ENCODE measurements at regions not wholly inside any gene's neighbourhood (a gene's known extent, or its start where the extent isn't known, plus 50 kb on each side); places are given as distances from the start of the nearest gene placed in this dataset.

- no peaks in the 10 kb centered on the region for H3K36me3 ChIP-seq (ENCODE audit: control insufficient read depth in 2 of 3, insufficient read depth in 3 of 3, low read length in 3 of 3)
- intact Hi-C loops (cut with DNase I): no loop called here
Measured at GRCh38 chr4:123480706-123481418, 84.3 kb downstream of the SPRY1 start.

DNA sequence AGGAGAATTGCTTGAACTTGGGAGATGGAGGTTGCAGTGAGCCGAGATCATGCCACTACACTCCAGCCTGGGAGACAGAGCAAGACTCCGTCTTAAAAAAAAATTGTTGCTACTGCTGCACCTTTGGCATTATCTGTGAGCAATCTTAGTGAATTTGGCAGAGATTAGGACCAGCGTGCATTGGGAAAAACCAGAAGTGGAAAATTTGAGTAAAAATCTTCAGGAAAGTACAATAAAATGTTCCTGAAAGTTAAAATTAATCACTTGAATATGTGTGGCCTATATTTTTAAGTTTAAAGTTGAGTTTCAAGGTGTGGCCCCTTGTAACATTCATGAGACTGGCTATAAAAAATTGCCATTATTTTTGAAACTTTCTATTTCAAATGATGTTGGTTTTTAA lies 85.1 kb downstream of the SPRY1 start:
- Histone ChIP-seq H3K27ac (ENCODE audit: low read depth in 2 of 2, low read length in 2 of 2) (no peak overlapping the region), H3K9ac (ENCODE audit: low read length in 3 of 3) (no peak overlapping the region), H3K9me3 (ENCODE audit: control insufficient read depth in 2 of 3, insufficient read depth in 1 of 3, low read length in 3 of 3) (no peaks in the 10 kb centered on the region), H3K4me3 (ENCODE audit: low read length in 3 of 3) (no peak overlapping the region), H3K36me3 (ENCODE audit: control insufficient read depth in 2 of 3, insufficient read depth in 3 of 3, low read length in 3 of 3) (no peaks in the 10 kb centered on the region), H3K4me1 (ENCODE audit: control insufficient read depth in 2 of 3, insufficient read depth in 2 of 3, low read depth in 1 of 3, low read length in 3 of 3) (peaks cover 0 to 8% (median 7%) of the 10 kb centered on the region in 3 donors), H3K27me3 (ENCODE audit: control insufficient read depth, insufficient read depth, low read length) (no peaks in the 10 kb centered on the region)
- intact Hi-C loops (cut with DNase I): no loop called here
- TF ChIP-seq, protein P1, sequence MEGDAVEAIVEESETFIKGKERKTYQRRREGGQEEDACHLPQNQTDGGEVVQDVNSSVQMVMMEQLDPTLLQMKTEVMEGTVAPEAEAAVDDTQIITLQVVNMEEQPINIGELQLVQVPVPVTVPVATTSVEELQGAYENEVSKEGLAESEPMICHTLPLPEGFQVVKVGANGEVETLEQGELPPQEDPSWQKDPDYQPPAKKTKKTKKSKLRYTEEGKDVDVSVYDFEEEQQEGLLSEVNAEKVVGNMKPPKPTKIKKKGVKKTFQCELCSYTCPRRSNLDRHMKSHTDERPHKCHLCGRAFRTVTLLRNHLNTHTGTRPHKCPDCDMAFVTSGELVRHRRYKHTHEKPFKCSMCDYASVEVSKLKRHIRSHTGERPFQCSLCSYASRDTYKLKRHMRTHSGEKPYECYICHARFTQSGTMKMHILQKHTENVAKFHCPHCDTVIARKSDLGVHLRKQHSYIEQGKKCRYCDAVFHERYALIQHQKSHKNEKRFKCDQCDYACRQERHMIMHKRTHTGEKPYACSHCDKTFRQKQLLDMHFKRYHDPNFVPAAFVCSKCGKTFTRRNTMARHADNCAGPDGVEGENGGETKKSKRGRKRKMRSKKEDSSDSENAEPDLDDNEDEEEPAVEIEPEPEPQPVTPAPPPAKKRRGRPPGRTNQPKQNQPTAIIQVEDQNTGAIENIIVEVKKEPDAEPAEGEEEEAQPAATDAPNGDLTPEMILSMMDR (IDR thresholded peaks at IDR 0.05; ENCODE audit: borderline replicate concordance, extremely low read depth, insufficient read depth): no peak
- no peak for DNase-seq
- FAIRE-seq: no peak

More at GRCh38 chr4:123480706-123481418, 84.3 kb downstream of the SPRY1 start:
- Histone ChIP-seq H3K4me1 (ENCODE audit: control insufficient read depth in 2 of 3, insufficient read depth in 2 of 3, low read depth in 1 of 3, low read length in 3 of 3) (peaks cover 0 to 8% (median 7%) of the 10 kb centered on the region in 3 donors), H3K4me3 (ENCODE audit: low read length in 3 of 3) (no peak overlapping the region), H3K9me3 (ENCODE audit: control insufficient read depth in 2 of 3, insufficient read depth in 1 of 3, low read length in 3 of 3) (no peaks in the 10 kb centered on the region), H3K27me3 (ENCODE audit: control insufficient read depth, insufficient read depth, low read length) (no peaks in the 10 kb centered on the region), H3K9ac (ENCODE audit: low read length in 3 of 3) (no peak overlapping the region), H3K27ac (ENCODE audit: low read depth in 2 of 2, low read length in 2 of 2) (no peak overlapping the region)
- DNase-seq (no peak), FAIRE-seq (no peak)
- TF ChIP-seq, protein P1 (IDR thresholded peaks at IDR 0.05; ENCODE audit: borderline replicate concordance, extremely low read depth, insufficient read depth): no peak

DNA sequence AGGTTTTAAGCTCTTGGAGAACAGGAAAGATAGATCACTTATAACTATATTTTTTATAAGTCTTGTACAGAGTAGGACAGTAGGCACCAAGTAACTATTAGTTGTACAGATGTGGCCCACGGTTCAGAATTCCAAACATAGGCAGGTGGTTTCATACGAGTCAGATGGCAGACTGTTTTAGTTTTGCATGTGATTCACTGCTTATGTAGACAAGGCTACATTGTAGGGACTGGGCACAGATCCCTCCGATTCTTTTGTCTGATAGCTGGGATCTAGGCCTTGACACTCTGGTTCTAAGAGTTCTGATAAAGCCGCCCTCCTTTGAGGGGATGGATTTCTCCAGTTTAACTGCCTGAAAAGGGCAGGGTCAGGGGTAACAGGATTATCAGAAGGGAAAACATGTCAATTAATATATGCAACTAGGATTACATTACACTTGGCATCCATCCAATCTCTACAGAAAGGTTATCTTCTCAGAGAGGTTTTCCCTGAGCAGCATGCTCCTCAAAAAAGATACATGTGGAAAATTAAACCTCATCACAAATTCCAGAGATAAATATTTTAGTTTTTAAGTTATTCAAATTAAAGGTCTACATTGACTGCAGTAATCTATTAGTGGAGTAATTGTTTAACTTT lies 87.8 kb downstream of the SPRY1 start:
- intact Hi-C loops (cut with DNase I): no loop called here
- Histone ChIP-seq H3K9me3 (ENCODE audit: control insufficient read depth in 2 of 3, insufficient read depth in 1 of 3, low read length in 3 of 3) (no peaks in the 10 kb centered on the region), H3K36me3 (ENCODE audit: control insufficient read depth in 2 of 3, insufficient read depth in 3 of 3, low read length in 3 of 3) (no peaks in the 10 kb centered on the region), H3K4me1 (ENCODE audit: control insufficient read depth in 2 of 3, insufficient read depth in 2 of 3, low read depth in 1 of 3, low read length in 3 of 3) (no peaks in the 10 kb centered on the region), H3K27ac (ENCODE audit: low read depth in 2 of 2, low read length in 2 of 2) (no peak overlapping the region), H3K9ac (ENCODE audit: low read length in 3 of 3) (no peak overlapping the region), H3K4me3 (ENCODE audit: low read length in 3 of 3) (no peak overlapping the region), H3K27me3 (ENCODE audit: control insufficient read depth, insufficient read depth, low read length) (no peaks in the 10 kb centered on the region)
- DNase-seq: no peak
- TF ChIP-seq, protein P1 (IDR thresholded peaks at IDR 0.05; ENCODE audit: borderline replicate concordance, extremely low read depth, insufficient read depth): no peak
- FAIRE-seq: no peak
